Fibroblast of lung (primary cell): ENCODE measurements at regions not wholly inside any gene's neighbourhood (a gene's known extent, or its start where the extent isn't known, plus 50 kb on each side); places are given as distances from the start of the nearest gene placed in this dataset.

Experiments used
- DNase-seq, 2 donors: peaks; one replicate each; pipeline versions ENCODE4 v3.0.0 to v3.0.0-alpha.2; 2010; ENCODE audit warnings: low read depth in 2 of 2
- H2AFZ ChIP-seq: 2 replicates; pipeline ENCODE4 v1.5.1; 2012; ENCODE audit warnings: low read length, control low read depth, inconsistent platforms
- H3K27ac ChIP-seq: 2 replicates; pipeline ENCODE4 v1.5.1; 2011; ENCODE audit warnings: low read length, control low read depth; ENCODE audit not compliant: insufficient read depth
- H3K27me3 ChIP-seq: 2 replicates; pipeline ENCODE4 v1.5.1; 2011; ENCODE audit warnings: mild to moderate bottlenecking, low read length; ENCODE audit not compliant: control insufficient read depth, insufficient read depth
- H3K36me3 ChIP-seq: 2 replicates; pipeline ENCODE4 v1.5.1; 2011; ENCODE audit warnings: low read length; ENCODE audit not compliant: control insufficient read depth, insufficient read depth
- H3K4me1 ChIP-seq: 2 replicates; pipeline ENCODE4 v1.5.1; 2011; ENCODE audit warnings: low read length; ENCODE audit not compliant: control insufficient read depth, insufficient read depth; ENCODE audit errors: extremely low read depth
- H3K4me2 ChIP-seq: 2 replicates; pipeline ENCODE4 v1.5.1; 2011; ENCODE audit warnings: low read length, control low read depth; ENCODE audit not compliant: insufficient read depth; ENCODE audit errors: extremely low read depth
- H3K4me3 ChIP-seq, 4 experiments: fragments of 200-600 bp in 1 of 4; sonication (generic) in 1 of 4; replicated peaks in 1 of 4; 2 replicates each; pipeline ENCODE4 v1.5.1; 2011 to 2016; ENCODE audit warnings: low read length in 4 of 4, low read depth in 3 of 4, mild to moderate bottlenecking in 3 of 4, control low read depth in 2 of 4, inconsistent platforms in 1 of 4, mixed read lengths in 1 of 4; ENCODE audit not compliant: insufficient read depth in 1 of 4; ENCODE audit errors: control extremely low read depth in 1 of 4
- H3K79me2 ChIP-seq: 2 replicates; pipeline ENCODE4 v1.5.1; 2012; ENCODE audit warnings: mild to moderate bottlenecking, low read length, inconsistent platforms; ENCODE audit not compliant: control insufficient read depth, insufficient read depth
- H3K9ac ChIP-seq: 2 replicates; pipeline ENCODE4 v1.5.1; 2011; ENCODE audit warnings: mild to moderate bottlenecking, low read length, control low read depth; ENCODE audit not compliant: insufficient read depth
- H3K9me3 ChIP-seq: 2 replicates; pipeline ENCODE4 v1.5.1; 2012; ENCODE audit warnings: low read depth, low read length; ENCODE audit not compliant: control insufficient read depth, insufficient read depth
- H4K20me1 ChIP-seq: 2 replicates; pipeline ENCODE4 v1.5.1; 2011; ENCODE audit warnings: low read length; ENCODE audit not compliant: control insufficient read depth, insufficient read depth; ENCODE audit errors: extremely low read depth
- EZH2 ChIP-seq: IDR thresholded peaks from 2 replicates; pipeline ENCODE4 v1.5.1; 2012; ENCODE audit warnings: low read length, control low read depth, mild to moderate bottlenecking; ENCODE audit errors: missing control alignments
- TF ChIP-seq, protein P1 (sequence below), 2 donors: IDR thresholded peaks in 1 of 2; conservative IDR thresholded peaks in 1 of 2; 1 replicate in 1 of 2; 2 replicates in 1 of 2; pipeline ENCODE4 v1.5.1; 2011 to 2012; ENCODE audit warnings: low read length in 2 of 2, control low read depth in 1 of 2, inconsistent platforms in 1 of 2, low read depth in 1 of 2, mild to moderate bottlenecking in 1 of 2

DNA sequence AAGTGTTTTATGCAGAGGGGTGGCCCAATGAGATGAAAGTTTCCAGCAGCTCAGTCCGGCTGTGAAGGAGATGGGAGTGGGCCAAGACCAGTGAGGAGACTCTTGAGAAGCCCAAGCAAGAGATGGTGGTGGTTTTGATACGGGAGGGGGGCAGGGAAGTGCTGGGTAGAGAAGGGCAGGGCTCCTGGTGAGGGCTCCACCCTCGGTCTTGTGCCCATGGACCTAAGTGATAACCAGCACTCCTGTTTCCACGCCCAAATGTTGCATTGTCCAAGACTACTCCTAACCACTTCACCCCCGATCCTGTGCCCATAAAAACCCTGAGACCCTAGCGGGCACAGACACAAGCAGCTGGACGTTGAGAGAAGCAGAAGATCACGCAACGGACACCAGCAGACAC, 140.9 kb downstream of the MIS18A start:
- H3K79me2 ChIP-seq, result no peaks in the 10 kb centered on the region
- no peak for DNase-seq
- H3K9ac ChIP-seq, result no peak overlapping the region
- H3K4me3 ChIP-seq, result no peak overlapping the region
- no peaks in the 10 kb centered on the region for H3K9me3 ChIP-seq
- TF ChIP-seq, protein P1, sequence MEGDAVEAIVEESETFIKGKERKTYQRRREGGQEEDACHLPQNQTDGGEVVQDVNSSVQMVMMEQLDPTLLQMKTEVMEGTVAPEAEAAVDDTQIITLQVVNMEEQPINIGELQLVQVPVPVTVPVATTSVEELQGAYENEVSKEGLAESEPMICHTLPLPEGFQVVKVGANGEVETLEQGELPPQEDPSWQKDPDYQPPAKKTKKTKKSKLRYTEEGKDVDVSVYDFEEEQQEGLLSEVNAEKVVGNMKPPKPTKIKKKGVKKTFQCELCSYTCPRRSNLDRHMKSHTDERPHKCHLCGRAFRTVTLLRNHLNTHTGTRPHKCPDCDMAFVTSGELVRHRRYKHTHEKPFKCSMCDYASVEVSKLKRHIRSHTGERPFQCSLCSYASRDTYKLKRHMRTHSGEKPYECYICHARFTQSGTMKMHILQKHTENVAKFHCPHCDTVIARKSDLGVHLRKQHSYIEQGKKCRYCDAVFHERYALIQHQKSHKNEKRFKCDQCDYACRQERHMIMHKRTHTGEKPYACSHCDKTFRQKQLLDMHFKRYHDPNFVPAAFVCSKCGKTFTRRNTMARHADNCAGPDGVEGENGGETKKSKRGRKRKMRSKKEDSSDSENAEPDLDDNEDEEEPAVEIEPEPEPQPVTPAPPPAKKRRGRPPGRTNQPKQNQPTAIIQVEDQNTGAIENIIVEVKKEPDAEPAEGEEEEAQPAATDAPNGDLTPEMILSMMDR (conservative IDR thresholded peaks at IDR 0.05 in 1 of 2, IDR thresholded peaks at IDR 0.05 in 1 of 2; ENCODE audit: low read depth in 1 of 2, low read length in 2 of 2), result no peak
- no peak for TF ChIP-seq EZH2
- no peak overlapping the region for H3K27ac ChIP-seq
- H3K36me3 ChIP-seq, result no peaks in the 10 kb centered on the region
- H3K4me2 ChIP-seq, result no peak overlapping the region
- H3K27me3 ChIP-seq, result no peaks in the 10 kb centered on the region
- no peaks in the 10 kb centered on the region for H4K20me1 ChIP-seq
- no peak overlapping the region for H2AFZ ChIP-seq
- H3K4me1 ChIP-seq, result peaks cover 2% of the 10 kb centered on the region

DNA sequence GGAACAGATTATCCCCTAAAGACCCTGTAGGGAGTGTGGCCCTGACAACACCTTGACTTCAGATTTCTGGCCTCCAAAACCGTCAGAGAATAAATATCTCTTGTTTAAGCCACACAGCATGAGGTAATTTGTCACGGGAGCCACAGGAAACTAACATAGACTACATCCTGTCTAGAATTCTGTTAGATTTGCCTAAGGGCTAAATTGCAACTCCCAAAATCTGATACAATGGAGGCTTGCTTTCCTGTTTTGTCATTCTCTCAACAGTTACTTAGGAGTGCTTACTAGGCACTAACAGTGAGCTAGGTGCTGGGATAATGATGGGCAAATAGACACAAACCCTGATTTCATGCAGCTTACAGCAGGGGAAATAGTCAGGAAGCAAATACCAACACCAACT, 141.6 kb downstream of the MIS18A start:
- peaks cover 2% of the 10 kb centered on the region for H3K4me1 ChIP-seq
- no peaks in the 10 kb centered on the region for H3K9me3 ChIP-seq
- no peak overlapping the region for H3K9ac ChIP-seq
- H3K36me3 ChIP-seq, result no peaks in the 10 kb centered on the region
- no peak for DNase-seq
- H3K4me3 ChIP-seq, result no peak overlapping the region
- TF ChIP-seq, protein P1 (conservative IDR thresholded peaks at IDR 0.05 in 1 of 2, IDR thresholded peaks at IDR 0.05 in 1 of 2; ENCODE audit: low read depth in 1 of 2, low read length in 2 of 2), result no peak
- no peak for TF ChIP-seq EZH2
- H3K27me3 ChIP-seq, result no peaks in the 10 kb centered on the region
- H2AFZ ChIP-seq, result no peak overlapping the region
- no peaks in the 10 kb centered on the region for H3K79me2 ChIP-seq
- H3K27ac ChIP-seq, result no peak overlapping the region
- H3K4me2 ChIP-seq, result no peak overlapping the region
- no peaks in the 10 kb centered on the region for H4K20me1 ChIP-seq

DNA sequence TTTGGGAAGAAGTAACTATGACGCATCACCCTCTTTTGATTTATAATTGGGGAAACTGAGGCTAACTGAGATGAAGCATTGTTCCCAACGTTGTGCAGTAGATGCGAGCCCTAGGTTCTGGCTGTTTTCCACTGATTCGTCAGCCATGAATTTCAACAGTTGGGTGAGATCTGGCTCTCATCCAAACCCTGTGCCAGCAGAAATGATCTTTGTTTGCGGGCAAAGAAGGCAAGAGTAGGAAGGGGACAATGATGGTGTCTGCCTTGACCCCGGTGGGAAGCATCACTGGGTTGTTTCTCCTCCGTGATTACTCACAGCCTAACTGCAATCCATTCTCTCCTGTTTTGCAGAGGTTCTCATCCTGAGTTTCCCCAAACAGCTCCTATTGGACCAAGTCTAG, 142.3 kb downstream of the MIS18A start:
- H4K20me1 ChIP-seq, result no peaks in the 10 kb centered on the region
- no peak overlapping the region for H3K9ac ChIP-seq
- DNase-seq, result no peak
- H3K36me3 ChIP-seq, result no peaks in the 10 kb centered on the region
- H3K4me2 ChIP-seq, result no peak overlapping the region
- TF ChIP-seq, protein P1 (conservative IDR thresholded peaks at IDR 0.05 in 1 of 2, IDR thresholded peaks at IDR 0.05 in 1 of 2; ENCODE audit: low read depth in 1 of 2, low read length in 2 of 2), result no peak
- TF ChIP-seq EZH2, result no peak
- H3K27ac ChIP-seq, result no peak overlapping the region
- H2AFZ ChIP-seq, result no peak overlapping the region
- no peaks in the 10 kb centered on the region for H3K9me3 ChIP-seq
- H3K79me2 ChIP-seq, result no peaks in the 10 kb centered on the region
- no peak overlapping the region for H3K4me3 ChIP-seq
- peaks cover 2% of the 10 kb centered on the region for H3K4me1 ChIP-seq
- no peaks in the 10 kb centered on the region for H3K27me3 ChIP-seq
